ENCODE measurements at regions not wholly inside any gene's neighbourhood (a gene's known extent, or its start where the extent isn't known, plus 50 kb on each side); places are given as distances from the start of the nearest gene placed in this dataset.

DNA sequence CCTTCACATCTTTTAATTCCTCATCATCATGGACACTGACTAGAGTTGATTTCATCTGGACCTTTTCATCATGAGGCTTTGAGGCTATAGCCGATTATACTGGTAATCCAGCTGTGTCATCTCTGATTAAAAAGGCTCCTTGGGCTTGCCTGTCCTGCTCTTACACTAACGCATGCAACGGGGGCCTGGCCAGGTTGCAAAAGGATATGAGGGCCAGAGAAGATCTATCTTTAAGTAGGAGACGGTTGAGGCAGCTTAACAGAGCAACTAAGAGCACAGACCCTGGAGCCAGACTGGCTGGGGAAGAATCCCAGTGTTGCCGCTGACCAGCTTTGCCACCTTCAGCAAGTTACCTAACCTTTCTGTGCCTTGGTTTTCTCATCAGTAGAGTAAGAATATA, 211.5 kb downstream of the PTEN start:
- no peak overlapping the region for H3K27ac Mint-ChIP-seq
- peaks cover 5% of the 10 kb centered on the region for H3K4me1 Mint-ChIP-seq (ENCODE audit: low read depth)
- no peaks in the 10 kb centered on the region for H3K9me3 Mint-ChIP-seq
- DNase-seq, result no peak
- H3K4me3 Mint-ChIP-seq, result no peak overlapping the region
- no peaks in the 10 kb centered on the region for H3K27me3 Mint-ChIP-seq (ENCODE audit: low read depth)
- intact Hi-C loops (cut with micrococcal nuclease), result no loop called here
- CTCF ChIA-PET, result interaction anchor here (0.9 kb wide), 1 partner anchor 20 kb away, joined by 3 read pairs; no protein-coding TSS in a partner anchor
- H3K36me3 Mint-ChIP-seq (ENCODE audit: low read depth), result no peaks in the 10 kb centered on the region

DNA sequence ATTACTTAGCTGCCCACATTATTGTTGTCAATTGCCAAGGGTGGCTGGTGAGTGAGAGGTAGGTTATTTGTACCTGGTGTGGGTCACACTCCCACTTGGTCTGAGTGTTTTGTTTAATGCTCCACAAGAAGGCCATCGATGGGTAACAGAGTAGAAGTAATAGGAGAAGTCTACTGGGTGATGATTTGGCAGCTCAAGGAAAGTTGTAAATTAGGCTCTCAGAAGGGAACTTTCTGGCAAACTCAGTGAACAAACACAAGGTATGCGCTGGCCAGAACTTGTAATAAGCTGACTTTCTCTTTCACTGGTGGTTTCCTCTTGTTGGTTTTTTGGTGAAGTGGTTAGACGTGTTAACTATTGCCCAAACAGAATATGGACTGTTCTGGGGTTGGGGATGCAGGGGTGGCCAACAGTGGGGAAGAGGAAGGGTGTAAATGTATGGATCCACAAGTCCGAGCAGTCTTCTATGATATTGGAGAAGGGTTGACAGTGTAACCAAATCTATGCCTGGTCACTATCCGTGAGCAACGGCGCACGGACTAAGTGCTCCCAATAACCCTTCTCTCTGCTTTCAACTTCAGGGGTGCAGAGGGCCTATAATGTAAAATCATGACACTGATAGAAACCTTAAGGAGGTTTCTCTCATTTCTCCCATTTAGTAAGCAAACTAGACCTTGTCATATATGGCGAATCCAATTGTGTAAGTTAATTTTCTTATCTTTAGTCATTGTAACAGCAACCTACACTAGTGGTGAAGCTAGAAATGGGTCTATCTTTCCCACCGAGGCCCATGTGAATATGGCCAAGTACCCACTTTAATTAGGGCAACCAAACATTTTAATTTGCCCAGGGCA, 212.8 kb downstream of the PTEN start:
- CTCF ChIA-PET, result interaction anchor here (0.6 kb wide), 1 partner anchor 505 kb away, joined by 4 read pairs; no protein-coding TSS in a partner anchor
- Mint-ChIP-seq H3K4me3 (no peak overlapping the region), H3K27ac (no peak overlapping the region), H3K36me3 (ENCODE audit: low read depth) (no peaks in the 10 kb centered on the region), H3K27me3 (ENCODE audit: low read depth) (no peaks in the 10 kb centered on the region), H3K4me1 (ENCODE audit: low read depth) (peaks cover 5% of the 10 kb centered on the region), H3K9me3 (no peaks in the 10 kb centered on the region)
- no peak for DNase-seq
- intact Hi-C loops (cut with micrococcal nuclease), result no loop called here

DNA sequence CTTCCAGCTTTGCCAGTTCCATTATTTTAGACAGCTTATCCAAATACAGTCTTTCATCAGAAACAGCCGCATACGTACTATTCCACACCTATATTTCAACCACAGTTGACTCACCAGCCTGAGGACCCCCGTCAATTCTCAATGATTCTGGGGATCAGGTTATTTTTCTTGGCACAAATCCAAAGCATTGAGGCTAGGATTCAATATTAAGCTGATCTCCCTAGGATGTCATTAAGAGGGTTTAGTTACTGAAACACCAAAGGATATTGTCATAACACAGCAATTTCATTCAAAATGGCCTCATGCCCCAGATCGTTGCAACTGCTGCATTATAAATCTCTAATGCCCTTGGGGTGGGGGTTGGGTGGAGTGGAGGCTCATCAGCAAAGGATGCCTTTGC, 214.6 kb downstream of the PTEN start:
- Mint-ChIP-seq H3K9me3 (no peaks in the 10 kb centered on the region), H3K4me3 (no peak overlapping the region), H3K4me1 (ENCODE audit: low read depth) (no peaks in the 10 kb centered on the region), H3K36me3 (ENCODE audit: low read depth) (no peaks in the 10 kb centered on the region), H3K27me3 (ENCODE audit: low read depth) (peaks cover 6% of the 10 kb centered on the region), H3K27ac (no peak overlapping the region)
- CTCF ChIA-PET, result interaction anchor here (0.6 kb wide), 1 partner anchor 30 kb away, joined by 8 read pairs; no protein-coding TSS in a partner anchor
- no peak for DNase-seq
- intact Hi-C loops (cut with micrococcal nuclease), result no loop called here

DNA sequence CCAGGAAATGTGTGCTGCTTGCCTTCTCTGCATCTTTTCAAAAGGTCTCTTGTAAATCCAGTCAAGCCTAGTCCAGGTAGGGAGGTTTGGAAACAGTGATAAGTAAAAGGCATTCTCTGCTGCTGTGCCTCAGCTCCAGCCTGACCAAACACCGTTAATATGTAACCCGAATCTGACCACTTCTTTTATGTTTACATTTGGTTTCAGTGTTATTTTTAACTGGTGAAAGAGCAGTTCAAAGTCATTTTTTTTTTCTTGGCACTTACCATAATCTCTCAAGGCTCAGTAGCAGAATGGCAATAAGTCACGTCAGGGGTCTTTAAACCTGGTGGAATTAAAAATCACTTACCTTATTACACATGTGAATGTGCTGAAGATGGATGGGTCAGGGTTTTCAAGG, 216.8 kb downstream of the PTEN start:
- Mint-ChIP-seq H3K4me1 (ENCODE audit: low read depth) (no peaks in the 10 kb centered on the region), H3K9me3 (no peaks in the 10 kb centered on the region), H3K27me3 (ENCODE audit: low read depth) (peaks cover 6% of the 10 kb centered on the region), H3K36me3 (ENCODE audit: low read depth) (no peaks in the 10 kb centered on the region), H3K27ac (no peak overlapping the region), H3K4me3 (no peak overlapping the region)
- no peak for DNase-seq
- CTCF ChIA-PET, result interaction anchor here (0.6 kb wide), 1 partner anchor 770 kb away, joined by 3 read pairs; no protein-coding TSS in a partner anchor
- intact Hi-C loops (cut with micrococcal nuclease), result no loop called here

DNA sequence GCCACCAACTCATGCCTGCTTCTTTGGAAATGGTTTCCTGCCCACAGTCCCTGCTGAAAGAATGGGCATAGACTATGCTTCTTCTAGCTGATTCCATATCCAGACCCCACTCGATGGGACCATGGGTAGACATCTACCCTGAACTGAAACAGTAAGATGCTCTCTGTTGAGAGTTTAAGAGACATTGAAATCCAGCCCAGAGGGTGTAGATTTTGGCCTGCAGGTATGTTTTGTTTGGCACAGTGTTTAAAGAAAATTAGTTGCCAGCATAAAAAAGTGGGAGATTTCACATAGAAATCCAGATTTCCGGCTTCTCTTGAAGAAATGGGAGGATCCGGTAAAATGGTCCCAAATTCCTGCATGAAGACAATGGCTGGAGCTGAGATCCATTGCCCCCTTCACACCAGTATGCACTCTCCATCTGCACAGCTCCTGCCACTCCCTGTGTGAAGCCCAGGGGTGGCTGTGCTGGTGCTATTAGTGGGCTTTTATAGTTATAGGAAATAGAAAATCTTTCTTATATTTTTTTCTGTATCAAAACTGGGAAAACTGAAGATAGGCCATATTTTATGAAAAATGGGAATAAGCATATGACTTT, 218.1 kb downstream of the PTEN start:
- CTCF ChIA-PET, result no interaction called here

DNA sequence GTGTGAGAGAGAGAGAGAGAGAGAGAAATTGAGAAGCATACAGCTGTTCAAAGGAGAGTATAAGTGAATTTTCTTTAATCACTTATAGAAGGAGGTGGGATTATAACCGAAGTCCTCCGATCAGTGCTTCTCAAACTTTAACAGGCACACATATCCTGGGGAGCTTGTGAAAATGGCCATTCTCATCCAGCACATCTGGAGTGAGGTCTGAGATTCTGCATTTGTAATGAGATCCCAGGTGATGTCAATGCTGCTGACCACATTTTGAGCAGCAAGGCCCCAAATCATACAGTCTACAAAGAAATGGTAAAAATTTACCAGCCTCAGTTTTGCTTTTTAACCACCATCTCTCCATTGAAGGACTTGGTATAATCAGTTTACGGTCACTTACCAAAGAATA, 219.0 kb downstream of the PTEN start:
- H3K27ac Mint-ChIP-seq, result no peak overlapping the region
- intact Hi-C loops (cut with micrococcal nuclease), result no loop called here
- no peak for DNase-seq
- CTCF ChIA-PET, result interaction anchor here (0.8 kb wide), 1 partner anchor 32 kb away, joined by 3 read pairs; no protein-coding TSS in a partner anchor
- no peaks in the 10 kb centered on the region for H3K36me3 Mint-ChIP-seq (ENCODE audit: low read depth)
- no peaks in the 10 kb centered on the region for H3K4me1 Mint-ChIP-seq (ENCODE audit: low read depth)
- H3K27me3 Mint-ChIP-seq (ENCODE audit: low read depth), result peaks cover 9% of the 10 kb centered on the region
- no peak overlapping the region for H3K4me3 Mint-ChIP-seq
- H3K9me3 Mint-ChIP-seq, result no peaks in the 10 kb centered on the region

More for the DNA sequence above, 218.1 kb downstream of the PTEN start:
- H3K9me3 Mint-ChIP-seq, result no peaks in the 10 kb centered on the region
- no peaks in the 10 kb centered on the region for H3K4me1 Mint-ChIP-seq (ENCODE audit: low read depth)
- DNase-seq, result no peak
- peaks cover 6% of the 10 kb centered on the region for H3K27me3 Mint-ChIP-seq (ENCODE audit: low read depth)
- no peak overlapping the region for H3K4me3 Mint-ChIP-seq
- intact Hi-C loops (cut with micrococcal nuclease), result no loop called here
- no peak overlapping the region for H3K27ac Mint-ChIP-seq
- H3K36me3 Mint-ChIP-seq (ENCODE audit: low read depth), result no peaks in the 10 kb centered on the region

DNA sequence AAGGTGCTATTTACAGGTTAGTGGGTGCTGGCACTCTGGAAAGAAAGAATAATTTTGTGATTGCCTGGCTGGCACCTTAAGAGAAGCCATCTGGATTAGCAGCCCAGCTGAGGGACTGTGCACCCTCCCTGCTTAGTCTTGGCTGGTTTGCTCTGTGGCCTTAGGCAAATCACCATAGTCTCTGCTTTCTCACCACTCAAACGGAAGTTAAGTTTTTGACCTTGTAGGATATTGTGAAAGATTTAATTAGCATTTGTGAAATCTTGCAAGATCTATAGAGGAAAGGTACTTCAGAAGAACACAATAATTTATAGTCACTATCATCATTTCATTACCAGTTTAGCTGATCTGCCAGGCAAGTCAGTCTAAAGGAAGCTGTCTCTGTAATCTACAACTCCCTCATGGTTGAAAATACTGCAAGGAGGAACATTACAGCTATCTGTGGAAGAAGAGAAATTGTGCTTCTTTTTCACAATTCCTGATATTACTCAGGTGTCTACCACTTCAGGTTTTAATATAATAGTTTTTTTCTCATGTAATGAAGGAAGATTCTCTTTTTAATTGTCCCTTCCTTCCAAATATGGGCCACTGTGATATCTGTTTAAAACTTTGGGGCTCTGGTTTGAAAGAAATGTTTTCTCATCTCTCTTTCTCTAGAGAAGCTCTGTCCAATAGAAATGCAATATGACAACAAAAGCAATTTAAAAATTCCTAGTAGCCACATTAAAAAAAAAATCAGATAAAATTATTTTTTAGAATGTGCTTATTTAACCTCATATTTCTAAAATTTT, 219.6 kb downstream of the PTEN start:
- H3K4me3 Mint-ChIP-seq, result no peak overlapping the region
- intact Hi-C loops (cut with micrococcal nuclease), result no loop called here
- CTCF ChIA-PET, result interaction anchor here (0.8 kb wide), 1 partner anchor 31 kb away, joined by 3 read pairs; no protein-coding TSS in a partner anchor
- no peak overlapping the region for H3K27ac Mint-ChIP-seq
- no peaks in the 10 kb centered on the region for H3K4me1 Mint-ChIP-seq (ENCODE audit: low read depth)
- no peak for DNase-seq
- H3K27me3 Mint-ChIP-seq (ENCODE audit: low read depth), result peaks cover 12% of the 10 kb centered on the region
- no peaks in the 10 kb centered on the region for H3K36me3 Mint-ChIP-seq (ENCODE audit: low read depth)
- H3K9me3 Mint-ChIP-seq, result no peaks in the 10 kb centered on the region

DNA sequence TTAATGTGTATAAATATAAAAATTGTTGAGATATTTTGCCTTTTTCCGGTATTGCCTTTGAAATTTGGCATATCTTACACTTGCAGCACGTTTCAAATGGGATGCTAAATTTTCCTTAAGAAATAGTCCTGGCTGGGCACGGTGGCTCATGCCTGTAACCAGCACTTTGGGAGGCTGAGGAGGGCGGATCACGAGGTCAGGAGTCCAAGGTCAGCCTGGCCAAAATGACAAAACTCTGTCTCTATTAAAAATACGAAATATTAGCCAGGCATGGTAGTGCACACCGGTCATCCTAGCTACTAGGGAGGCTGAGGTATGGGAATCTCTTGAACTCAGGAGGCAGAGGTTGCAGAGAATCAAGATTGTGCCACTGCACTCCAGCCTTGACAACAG, 220.2 kb downstream of the PTEN start:
- Mint-ChIP-seq H3K27ac (no peak overlapping the region), H3K4me3 (no peak overlapping the region), H3K27me3 (ENCODE audit: low read depth) (peaks cover 12% of the 10 kb centered on the region), H3K36me3 (ENCODE audit: low read depth) (no peaks in the 10 kb centered on the region), H3K9me3 (no peaks in the 10 kb centered on the region), H3K4me1 (ENCODE audit: low read depth) (no peaks in the 10 kb centered on the region)
- CTCF ChIA-PET, result no interaction called here
- intact Hi-C loops (cut with micrococcal nuclease), result no loop called here
- DNase-seq, result no peak

DNA sequence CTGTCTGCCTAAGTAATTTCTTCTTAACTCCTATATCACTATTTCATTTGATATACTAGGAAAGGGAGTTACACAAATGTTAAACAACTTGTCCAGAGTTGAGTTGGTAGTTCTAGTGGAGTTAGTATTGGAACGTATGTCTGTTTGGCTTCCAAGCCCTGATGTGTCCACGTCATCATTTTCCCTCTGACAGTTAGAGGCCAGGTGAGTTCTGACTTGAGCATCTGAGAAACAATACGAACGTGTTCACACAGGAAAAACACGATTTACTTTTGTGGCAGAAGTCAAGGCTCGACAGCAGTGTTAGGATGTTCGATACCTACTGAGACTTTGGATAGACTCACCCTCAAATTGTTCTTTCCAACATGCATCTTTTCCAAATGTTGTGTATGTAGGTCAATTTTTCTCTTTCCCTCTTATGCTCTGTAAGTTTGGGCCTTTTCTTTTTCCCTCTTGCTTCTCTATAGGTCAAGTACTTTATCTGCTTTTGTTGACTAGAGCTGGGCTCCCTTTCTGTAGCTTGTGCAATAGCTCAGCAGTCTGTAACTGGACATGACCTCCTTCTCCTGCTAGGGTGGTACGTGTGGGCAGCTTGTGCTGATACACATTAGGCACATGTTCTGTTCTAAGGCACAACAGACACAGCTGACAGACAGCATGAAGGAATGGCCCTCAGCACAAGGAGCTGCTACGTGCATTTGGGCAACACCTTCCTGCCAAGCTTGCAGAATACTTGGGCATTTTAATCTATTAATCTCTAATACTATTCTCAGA, 222.9 kb downstream of the PTEN start:
- Mint-ChIP-seq H3K4me3 (no peak overlapping the region), H3K4me1 (ENCODE audit: low read depth) (peaks cover 16% of the 10 kb centered on the region)

DNA sequence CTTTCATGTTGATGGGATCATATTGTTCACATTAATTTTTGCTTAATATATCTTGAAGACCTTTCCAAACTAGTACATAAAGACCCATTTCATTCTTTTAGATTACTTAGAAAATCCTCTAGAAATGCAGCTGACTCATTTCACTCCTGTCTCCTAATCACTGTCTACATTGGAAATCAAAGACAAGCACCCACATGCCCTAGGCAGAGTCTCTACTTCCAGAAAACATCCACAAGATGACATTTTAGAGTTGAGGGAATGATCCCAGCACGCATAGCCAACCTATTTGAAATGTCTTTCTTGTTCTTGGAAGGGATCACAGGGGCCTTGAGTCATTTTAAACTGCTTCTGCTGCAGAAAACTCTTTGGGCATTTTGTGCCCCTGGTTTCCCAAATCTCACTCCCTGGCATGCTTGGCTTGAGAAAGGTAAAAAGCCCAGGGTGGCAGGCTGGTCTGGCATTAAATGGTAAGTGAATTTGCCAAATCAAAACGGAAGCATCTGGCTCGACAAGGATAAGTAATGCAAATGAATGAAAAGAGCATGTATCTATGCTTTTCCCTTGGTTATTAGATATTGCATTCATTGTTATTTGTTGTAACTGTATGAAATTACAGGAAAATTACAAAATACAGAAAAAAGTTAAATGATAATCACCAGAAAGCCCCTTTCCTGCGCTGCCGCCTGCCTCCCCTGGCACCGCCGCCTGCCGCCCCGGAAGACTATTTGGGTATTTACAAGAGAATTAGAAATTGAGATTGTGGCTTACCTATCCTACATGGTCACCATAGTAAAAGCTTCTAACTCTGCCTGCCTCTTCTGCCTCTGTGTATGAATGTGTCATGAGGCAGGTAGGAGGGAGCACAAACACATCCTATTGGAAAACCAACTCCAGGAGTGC, 225.3 kb downstream of the PTEN start:
- no peak for DNase-seq
- Mint-ChIP-seq H3K36me3 (ENCODE audit: low read depth) (no peaks in the 10 kb centered on the region), H3K9me3 (no peaks in the 10 kb centered on the region), H3K27ac (no peak overlapping the region), H3K4me1 (ENCODE audit: low read depth) (peaks cover 34% of the 10 kb centered on the region), H3K27me3 (ENCODE audit: low read depth) (peaks cover 10% of the 10 kb centered on the region), H3K4me3 (no peak overlapping the region)
- CTCF ChIA-PET, result no interaction called here
- intact Hi-C loops (cut with micrococcal nuclease), result no loop called here

More for the DNA sequence above, 222.9 kb downstream of the PTEN start:
- intact Hi-C loops (cut with micrococcal nuclease), result no loop called here
- Mint-ChIP-seq H3K36me3 (ENCODE audit: low read depth) (no peaks in the 10 kb centered on the region), H3K9me3 (no peaks in the 10 kb centered on the region), H3K27me3 (ENCODE audit: low read depth) (peaks cover 15% of the 10 kb centered on the region), H3K27ac (no peak overlapping the region)
- no peak for DNase-seq
- CTCF ChIA-PET, result interaction anchor here (0.6 kb wide), 1 partner anchor 183 kb away, joined by 4 read pairs; no protein-coding TSS in a partner anchor

DNA sequence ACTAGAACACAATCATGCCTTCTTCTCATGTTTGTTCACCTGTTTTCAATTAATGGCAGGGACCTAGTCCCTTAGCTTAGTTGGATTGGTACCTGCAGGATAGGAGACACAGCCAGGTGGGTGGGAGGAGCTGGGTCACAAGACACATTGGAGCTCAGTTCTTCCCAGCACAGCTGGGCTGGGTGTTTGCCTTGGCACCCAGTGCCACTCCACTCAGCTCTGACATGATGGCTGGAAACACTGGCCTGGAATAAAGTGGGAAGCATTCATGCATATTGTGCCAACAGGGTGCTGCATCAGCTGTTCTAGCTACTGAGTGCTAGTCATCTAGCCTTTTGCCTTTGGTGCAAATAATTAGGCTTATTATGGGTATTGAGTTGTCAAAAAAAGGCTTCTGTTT, 226.1 kb downstream of the PTEN start:
- DNase-seq, result no peak
- no peaks in the 10 kb centered on the region for H3K9me3 Mint-ChIP-seq
- no peak overlapping the region for H3K27ac Mint-ChIP-seq
- intact Hi-C loops (cut with micrococcal nuclease), result no loop called here
- H3K4me3 Mint-ChIP-seq, result no peak overlapping the region
- CTCF ChIA-PET, result interaction anchor here (0.5 kb wide), 1 partner anchor 1475 kb away, joined by 3 read pairs; no protein-coding TSS in a partner anchor
- H3K27me3 Mint-ChIP-seq (ENCODE audit: low read depth), result peaks cover 14% of the 10 kb centered on the region
- H3K4me1 Mint-ChIP-seq (ENCODE audit: low read depth), result peaks cover 34% of the 10 kb centered on the region
- H3K36me3 Mint-ChIP-seq (ENCODE audit: low read depth), result no peaks in the 10 kb centered on the region
